ENCODE measurements at regions not wholly inside any gene's neighbourhood (a gene's known extent, or its start where the extent isn't known, plus 50 kb on each side); places are given as distances from the start of the nearest gene placed in this dataset.
"Not testable (repeated sequence)": the region's sequence is repeated elsewhere in the genome, so short reads cannot be mapped to it uniquely, and the experiment has no call there.

- DNase-seq (ENCODE audit: low spot score), result no peak
- intact Hi-C loops (cut with DNase I), result no loop called here
Measured at GRCh38 chr2:22056621-22057132, 932.9 kb downstream of the TDRD15 start.

- no peak for DNase-seq (ENCODE audit: low spot score)
- intact Hi-C loops (cut with DNase I), result no loop called here
Measured at GRCh38 chr2:22062679-22063078, 938.9 kb downstream of the TDRD15 start.

- no peak for DNase-seq (ENCODE audit: low spot score)
- intact Hi-C loops (cut with DNase I), result no loop called here
Measured at GRCh38 chr2:22076454-22076853, 952.7 kb downstream of the TDRD15 start.

- no peak for DNase-seq (ENCODE audit: low spot score)
- intact Hi-C loops (cut with DNase I), result no loop called here
Measured at GRCh38 chr2:22078701-22079100, 954.9 kb downstream of the TDRD15 start.

- DNase-seq (ENCODE audit: low spot score), result no peak
- intact Hi-C loops (cut with DNase I), result no loop called here
Measured at GRCh38 chr2:22079583-22079982, 955.8 kb downstream of the TDRD15 start.

GRCh38 chr2:22086726-22087125, 963.0 kb downstream of the TDRD15 start:
- intact Hi-C loops (cut with DNase I), result no loop called here

GRCh38 chr2:22103617-22104016, 979.8 kb downstream of the TDRD15 start:
- intact Hi-C loops (cut with DNase I); DNase-seq (ENCODE audit: low spot score): not testable (repeated sequence)

More at GRCh38 chr2:22086726-22087125, 963.0 kb downstream of the TDRD15 start:
- DNase-seq (ENCODE audit: low spot score), result no peak

- DNase-seq (ENCODE audit: low spot score), result no peak
- intact Hi-C loops (cut with DNase I), result no loop called here
Measured at GRCh38 chr2:22110244-22110651, 986.5 kb downstream of the TDRD15 start.

- intact Hi-C loops (cut with DNase I), result no loop called here
- DNase-seq (ENCODE audit: low spot score), result no peak
Measured at GRCh38 chr2:22124003-22124402, 1000.2 kb downstream of the TDRD15 start.

GRCh38 chr2:22126106-22126505, 1002.3 kb downstream of the TDRD15 start:
- intact Hi-C loops (cut with DNase I), result no loop called here
- DNase-seq (ENCODE audit: low spot score), result no peak

GRCh38 chr2:22126978-22127377, 1003.2 kb downstream of the TDRD15 start:
- intact Hi-C loops (cut with DNase I), result no loop called here
- no peak for DNase-seq (ENCODE audit: low spot score)

GRCh38 chr2:22134421-22134820, 1010.7 kb downstream of the TDRD15 start:
- intact Hi-C loops (cut with DNase I), result no loop called here

GRCh38 chr2:22136446-22136845, 1012.7 kb downstream of the TDRD15 start:
- intact Hi-C loops (cut with DNase I), result no loop called here
- no peak for DNase-seq (ENCODE audit: low spot score)

More at GRCh38 chr2:22134421-22134820, 1010.7 kb downstream of the TDRD15 start:
- no peak for DNase-seq (ENCODE audit: low spot score)

GRCh38 chr2:22143840-22144239, 1020.1 kb downstream of the TDRD15 start:
- intact Hi-C loops (cut with DNase I), result no loop called here
- DNase-seq (ENCODE audit: low spot score), result no peak

- no peak for DNase-seq (ENCODE audit: low spot score)
- intact Hi-C loops (cut with DNase I), result no loop called here
Measured at GRCh38 chr2:22153931-22154613, 1030.3 kb downstream of the TDRD15 start.

- DNase-seq (ENCODE audit: low spot score); intact Hi-C loops (cut with DNase I): not testable (repeated sequence)
Measured at GRCh38 chr2:22156661-22157060, 1032.9 kb downstream of the TDRD15 start.

GRCh38 chr2:22167256-22167655, 1043.5 kb downstream of the TDRD15 start:
- intact Hi-C loops (cut with DNase I), result no loop called here
- no peak for DNase-seq (ENCODE audit: low spot score)

GRCh38 chr2:22175003-22175402, 1051.2 kb downstream of the TDRD15 start:
- intact Hi-C loops (cut with DNase I), result no loop called here
- DNase-seq (ENCODE audit: low spot score), result no peak

GRCh38 chr2:22185251-22185650, 1061.5 kb downstream of the TDRD15 start:
- DNase-seq (ENCODE audit: low spot score), result no peak
- intact Hi-C loops (cut with DNase I), result no loop called here

- intact Hi-C loops (cut with DNase I); DNase-seq (ENCODE audit: low spot score): not testable (repeated sequence)
Measured at GRCh38 chr2:22186261-22186828, 1062.6 kb downstream of the TDRD15 start.

- no peak for DNase-seq (ENCODE audit: low spot score)
- intact Hi-C loops (cut with DNase I), result no loop called here
Measured at GRCh38 chr2:22189893-22190480, 1066.2 kb downstream of the TDRD15 start.
